Left lung (tissue), 4 donors: ENCODE measurements at regions not wholly inside any gene's neighbourhood (a gene's known extent, or its start where the extent isn't known, plus 50 kb on each side); places are given as distances from the start of the nearest gene placed in this dataset.
"Not testable (repeated sequence)": the region's sequence is repeated elsewhere in the genome, so short reads cannot be mapped to it uniquely, and the experiment has no call there.

Experiments used
- ATAC-seq: fragments of 200-7000 bp; cut with Tn5 transposase; one replicate; pipeline ENCODE4 v1.9.1; 2020; ENCODE audit warnings: moderate library complexity
- DNase-seq, 4 donors: peaks; one replicate each; pipeline ENCODE4 v3.0.0-alpha.2; 2013 to 2020
- H3K27ac ChIP-seq, 2 donors: fragments of 200-600 bp; sonication (generic) in 1 of 2; one replicate each; pipeline versions ENCODE4 v1.5.0 to v1.8.0; 2020 to 2021
- H3K27me3 ChIP-seq, 2 donors: fragments of 200-600 bp; sonication (generic) in 1 of 2; one replicate each; pipeline versions ENCODE4 v1.5.0 to v1.8.0; 2020 to 2021
- H3K36me3 ChIP-seq, 2 donors: fragments of 200-600 bp; sonication (generic) in 1 of 2; one replicate each; pipeline versions ENCODE4 v1.5.0 to v1.8.0; 2020 to 2021
- H3K4me1 ChIP-seq, 2 donors: fragments of 200-600 bp; one replicate each; pipeline ENCODE4 v1.8.0; 2021
- H3K4me3 ChIP-seq, 2 donors: fragments of 200-600 bp; sonication (generic) in 1 of 2; one replicate each; pipeline versions ENCODE4 v1.5.0 to v1.8.0; 2020 to 2021; ENCODE audit warnings: mild to moderate bottlenecking in 1 of 2
- H3K9me3 ChIP-seq, 2 donors: fragments of 200-600 bp; sonication (generic) in 1 of 2; one replicate each; pipeline versions ENCODE4 v1.5.0 to v1.8.0; 2020 to 2021
- intact Hi-C, 2 donors: fragments of 100-400 bp; cut with DNase I; formaldehyde crosslinking; loops; one replicate each; pipeline versions ENCODE4 v1.11.2 to v1.14.2; 2022
- TF ChIP-seq, protein P1 (sequence below), 2 donors: fragments of 200-600 bp; sonication (generic) in 1 of 2; IDR thresholded peaks; one replicate each; pipeline versions ENCODE4 v1.5.0 to v1.8.0; 2021; ENCODE audit warnings: antibody characterized with exemption in 2 of 2
- donor health status: DM: no; HTN: yes; CAD: no.
- donor health status: DM: no; HTN: no; CAD: no.

DNA sequence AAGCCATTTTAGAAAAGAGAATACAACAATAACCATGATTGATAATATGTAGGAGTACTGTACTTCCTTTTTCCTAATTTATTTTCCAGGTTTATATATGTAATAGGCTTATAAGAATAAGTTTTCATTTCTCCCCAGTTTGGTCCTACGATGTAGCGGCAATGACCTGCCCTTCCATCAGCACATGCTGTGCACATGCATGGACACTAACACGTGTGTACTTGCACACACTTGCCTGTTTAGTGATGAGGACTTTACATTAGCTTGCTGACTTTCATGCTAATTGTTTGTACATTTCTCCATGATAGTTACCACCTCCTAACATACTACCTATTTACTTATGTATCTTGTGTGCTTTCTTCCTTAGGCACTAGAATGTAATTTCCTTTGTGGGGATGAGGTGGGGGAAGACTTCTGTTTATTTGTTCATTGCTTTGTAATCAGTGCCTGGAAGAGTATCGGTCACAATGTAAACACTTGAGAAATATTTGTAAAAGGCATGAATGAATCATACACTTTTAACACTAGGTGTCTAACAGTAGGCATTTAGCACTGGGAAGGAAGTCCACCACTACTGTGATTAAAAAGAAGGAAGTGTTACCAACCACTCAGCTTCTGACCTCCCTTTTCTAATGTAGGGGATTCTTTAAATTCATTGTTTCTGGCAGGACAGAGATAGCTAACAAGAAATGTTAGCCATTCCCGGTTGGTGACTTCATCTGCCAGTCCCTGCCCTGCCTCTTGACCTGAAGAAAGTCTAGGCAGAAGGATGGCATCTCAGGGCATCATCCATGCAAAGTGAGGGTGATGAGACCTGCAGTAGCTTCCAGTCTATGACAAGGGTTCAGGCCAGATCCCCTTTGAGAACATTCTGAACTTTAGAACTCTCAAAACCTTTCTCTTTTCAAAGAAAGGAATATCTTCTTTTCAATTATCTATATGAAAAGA lies 120.2 kb upstream of the RAB18 start:
- Histone ChIP-seq H3K27ac (peak overlapping the region in 1 of 2 donors; percentile 30), H3K36me3 (no peaks in the 10 kb centered on the region), H3K4me3 (no peak overlapping the region), H3K27me3 (no peaks in the 10 kb centered on the region), H3K4me1 (no peaks in the 10 kb centered on the region), H3K9me3 (no peaks in the 10 kb centered on the region)
- TF ChIP-seq, protein P1, sequence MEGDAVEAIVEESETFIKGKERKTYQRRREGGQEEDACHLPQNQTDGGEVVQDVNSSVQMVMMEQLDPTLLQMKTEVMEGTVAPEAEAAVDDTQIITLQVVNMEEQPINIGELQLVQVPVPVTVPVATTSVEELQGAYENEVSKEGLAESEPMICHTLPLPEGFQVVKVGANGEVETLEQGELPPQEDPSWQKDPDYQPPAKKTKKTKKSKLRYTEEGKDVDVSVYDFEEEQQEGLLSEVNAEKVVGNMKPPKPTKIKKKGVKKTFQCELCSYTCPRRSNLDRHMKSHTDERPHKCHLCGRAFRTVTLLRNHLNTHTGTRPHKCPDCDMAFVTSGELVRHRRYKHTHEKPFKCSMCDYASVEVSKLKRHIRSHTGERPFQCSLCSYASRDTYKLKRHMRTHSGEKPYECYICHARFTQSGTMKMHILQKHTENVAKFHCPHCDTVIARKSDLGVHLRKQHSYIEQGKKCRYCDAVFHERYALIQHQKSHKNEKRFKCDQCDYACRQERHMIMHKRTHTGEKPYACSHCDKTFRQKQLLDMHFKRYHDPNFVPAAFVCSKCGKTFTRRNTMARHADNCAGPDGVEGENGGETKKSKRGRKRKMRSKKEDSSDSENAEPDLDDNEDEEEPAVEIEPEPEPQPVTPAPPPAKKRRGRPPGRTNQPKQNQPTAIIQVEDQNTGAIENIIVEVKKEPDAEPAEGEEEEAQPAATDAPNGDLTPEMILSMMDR (IDR thresholded peaks at IDR 0.05): no peak
- DNase-seq (no peak), ATAC-seq (peak; percentile 89)
- intact Hi-C loops: no loop called here

DNA sequence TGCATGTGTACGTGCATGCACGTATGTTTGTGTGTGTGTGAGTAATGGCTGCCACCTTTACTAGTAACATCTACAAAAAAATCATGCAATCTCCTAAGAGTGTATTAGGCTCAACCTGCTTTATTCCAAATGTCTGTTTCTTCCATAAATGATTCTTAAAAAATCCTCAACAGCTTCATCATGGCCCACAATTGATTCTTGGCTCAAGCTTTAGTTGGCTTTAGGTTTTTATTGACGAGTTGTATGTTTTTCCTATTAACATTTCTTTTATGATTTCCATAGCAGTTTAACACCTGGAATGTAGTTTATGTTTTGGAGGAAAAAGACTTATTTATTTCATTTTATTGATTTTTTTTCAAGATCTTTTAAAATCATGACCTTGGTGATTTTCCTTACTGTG lies 121.9 kb upstream of the RAB18 start:
- no peaks in the 10 kb centered on the region for H3K36me3 ChIP-seq
- DNase-seq: no peak
- no peaks in the 10 kb centered on the region for H3K4me1 ChIP-seq
- no peak overlapping the region for H3K4me3 ChIP-seq
- TF ChIP-seq, protein P1 (IDR thresholded peaks at IDR 0.05): no peak
- ATAC-seq: no peak
- H3K27me3 ChIP-seq: no peaks in the 10 kb centered on the region
- intact Hi-C loops: no loop called here
- H3K9me3 ChIP-seq: no peaks in the 10 kb centered on the region
- no peak overlapping the region for H3K27ac ChIP-seq

DNA sequence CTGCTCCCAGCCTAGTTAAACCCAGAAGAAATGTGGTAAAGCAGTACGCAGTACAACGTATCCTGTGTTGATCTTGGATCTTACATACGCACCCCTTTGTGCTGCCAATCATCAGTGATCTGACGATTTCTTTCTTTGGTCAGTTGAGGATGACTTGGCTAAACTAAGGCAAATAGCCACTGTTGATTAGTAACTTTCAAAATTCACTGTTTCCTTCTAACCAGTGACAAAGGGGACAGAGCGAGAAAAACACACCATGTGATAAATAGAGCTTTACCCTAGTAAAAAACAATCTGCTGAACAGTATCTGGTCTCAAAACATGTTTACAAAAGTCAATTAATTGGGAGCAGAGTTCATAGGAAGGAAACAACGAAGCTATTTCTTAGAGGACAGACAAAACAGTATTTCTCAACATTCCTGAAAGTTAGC lies 123.2 kb upstream of the RAB18 start:
- DNase-seq (no peak), ATAC-seq (no peak)
- H3K9me3 ChIP-seq: no peaks in the 10 kb centered on the region
- TF ChIP-seq, protein P1 (IDR thresholded peaks at IDR 0.05): no peak
- no peak overlapping the region for H3K4me3 ChIP-seq
- intact Hi-C loops: no loop called here
- no peaks in the 10 kb centered on the region for H3K4me1 ChIP-seq
- H3K27me3 ChIP-seq: no peaks in the 10 kb centered on the region
- no peaks in the 10 kb centered on the region for H3K36me3 ChIP-seq
- H3K27ac ChIP-seq: no peak overlapping the region

DNA sequence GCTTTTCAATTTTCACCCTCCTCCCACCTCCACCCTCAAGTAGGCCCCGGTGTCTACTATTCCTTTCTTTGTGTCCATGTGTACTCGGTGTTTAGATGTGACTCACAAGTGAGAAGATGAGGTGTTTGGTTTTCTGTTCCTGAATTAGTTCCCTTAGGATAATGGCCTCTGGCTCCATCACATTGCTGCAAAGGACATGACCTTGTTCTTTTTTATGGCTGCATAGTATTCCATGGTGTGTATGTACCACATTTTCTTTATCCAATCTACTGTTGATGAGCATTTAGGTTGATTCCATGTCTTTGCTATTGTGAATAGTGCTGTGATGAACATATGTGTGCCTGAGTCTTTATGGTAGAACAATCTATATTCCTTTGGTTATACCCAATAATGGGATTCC lies 125.1 kb upstream of the RAB18 start:
- not testable (repeated sequence) for DNase-seq, H3K4me1 ChIP-seq, H3K4me3 ChIP-seq, ATAC-seq, H3K27ac ChIP-seq, H3K27me3 ChIP-seq, H3K9me3 ChIP-seq, H3K36me3 ChIP-seq
- intact Hi-C loops: loop anchor here in 1 of 2 donors (10.0 kb wide), 1 partner anchor 1006 kb away; no protein-coding TSS in a partner anchor

DNA sequence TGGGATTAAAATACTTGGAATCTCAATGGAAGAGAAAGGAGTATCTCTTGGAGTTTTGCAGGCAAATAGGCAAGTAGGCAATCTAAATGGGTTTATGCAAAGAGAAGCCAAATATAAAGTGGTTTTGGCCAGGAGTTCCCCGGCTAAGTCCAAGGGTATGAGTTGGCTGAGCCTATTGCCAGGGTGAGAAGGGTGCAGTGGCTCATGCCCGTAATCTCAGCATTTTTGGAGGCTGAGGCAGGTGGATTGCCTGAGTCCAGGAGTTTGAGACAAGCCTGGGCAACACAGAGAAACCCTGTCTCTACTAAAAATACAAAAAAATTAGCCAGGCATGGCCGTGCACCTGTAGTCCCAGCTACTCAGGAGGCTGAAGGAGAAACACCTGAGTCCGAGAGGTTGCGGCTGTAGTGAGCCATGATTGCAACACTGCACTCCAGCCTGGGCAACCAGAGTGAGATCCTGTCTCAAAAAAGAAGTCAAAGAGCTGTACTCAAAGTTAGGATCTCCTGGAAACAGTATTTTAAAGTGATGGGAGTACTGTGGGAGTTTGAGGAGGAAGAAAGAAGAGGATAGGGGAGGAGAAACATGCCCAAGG lies 130.4 kb upstream of the RAB18 start:
- TF ChIP-seq, protein P1 (IDR thresholded peaks at IDR 0.05): no peak
- no peaks in the 10 kb centered on the region for H3K9me3 ChIP-seq
- no peaks in the 10 kb centered on the region for H3K27me3 ChIP-seq
- no peak overlapping the region for H3K4me3 ChIP-seq
- no peaks in the 10 kb centered on the region for H3K36me3 ChIP-seq
- ATAC-seq: peak; percentile 70
- no peak for DNase-seq
- intact Hi-C loops: loop anchor here in 1 of 2 donors (10.0 kb wide), 1 partner anchor 1011 kb away; no protein-coding TSS in a partner anchor
- H3K27ac ChIP-seq: no peak overlapping the region
- no peaks in the 10 kb centered on the region for H3K4me1 ChIP-seq
